OCI-LY1 (cell line): ENCODE measurements at regions not wholly inside any gene's neighbourhood (a gene's known extent, or its start where the extent isn't known, plus 50 kb on each side); places are given as distances from the start of the nearest gene placed in this dataset.

Source experiments
- H2AFZ ChIP-seq: fragments of 200-600 bp; sonication (generic), shearing (Covaris generic); 2 replicates; pipeline ENCODE4 v1.6.0; 2014; ENCODE audit warnings: antibody characterized with exemption, mild to moderate bottlenecking, low read length
- H3F3A ChIP-seq: fragments of 200-600 bp; sonication (generic), shearing (Covaris generic); 2 replicates; pipeline ENCODE4 v1.6.0; 2014; ENCODE audit warnings: mild to moderate bottlenecking, antibody characterized with exemption, low read length, moderate library complexity; ENCODE audit not compliant: insufficient read depth
- H3K27ac ChIP-seq: fragments of 200-600 bp; sonication (generic); 2 replicates; pipeline ENCODE4 v1.5.1; 2014; ENCODE audit warnings: low read length, mixed run types, mild to moderate bottlenecking, low read depth; ENCODE audit not compliant: poor library complexity, severe bottlenecking
- H3K27me3 ChIP-seq: fragments of 200-600 bp; sonication (generic); 2 replicates; pipeline ENCODE4 v1.6.0; 2014; ENCODE audit warnings: antibody characterized with exemption, mild to moderate bottlenecking, low read length, moderate library complexity; ENCODE audit not compliant: insufficient read depth
- H3K36me3 ChIP-seq: fragments of 200-600 bp; sonication (generic); 2 replicates; pipeline ENCODE4 v1.6.1; 2014; ENCODE audit warnings: mild to moderate bottlenecking, antibody characterized with exemption, low read length, moderate library complexity, mixed read lengths; ENCODE audit not compliant: insufficient read depth
- H3K4me1 ChIP-seq: fragments of 200-600 bp; sonication (generic); 2 replicates; pipeline ENCODE4 v1.5.1; 2014; ENCODE audit warnings: mild to moderate bottlenecking, low read length, moderate library complexity; ENCODE audit not compliant: insufficient read depth, severe bottlenecking
- H3K4me2 ChIP-seq: fragments of 200-600 bp; sonication (generic), shearing (Covaris generic); 2 replicates; pipeline ENCODE4 v1.6.1; 2014; ENCODE audit warnings: low read length
- H3K4me3 ChIP-seq: fragments of 200-600 bp; sonication (generic); 2 replicates; pipeline ENCODE4 v1.5.1; 2014; ENCODE audit warnings: low read length, low read depth, mild to moderate bottlenecking, mixed read lengths; ENCODE audit not compliant: poor library complexity, severe bottlenecking
- H3K79me2 ChIP-seq: fragments of 200-600 bp; shearing (Covaris generic); 2 replicates; pipeline ENCODE4 v1.6.1; 2016; ENCODE audit warnings: mixed run types, low read length, mixed read lengths; ENCODE audit not compliant: insufficient read depth
- H3K9ac ChIP-seq: fragments of 200-600 bp; sonication (generic), shearing (Covaris generic); 2 replicates; pipeline ENCODE4 v1.6.1; 2014; ENCODE audit warnings: mild to moderate bottlenecking, low read length, mixed read lengths
- H3K9me2 ChIP-seq: fragments of 200-600 bp; sonication (generic), shearing (Covaris generic); 2 replicates; pipeline ENCODE4 v1.6.1; 2014; ENCODE audit warnings: low read depth, mild to moderate bottlenecking, low read length, mixed read lengths
- H3K9me3 ChIP-seq: fragments of 200-600 bp; shearing (Covaris generic); 2 replicates; pipeline ENCODE4 v1.6.1; 2014; ENCODE audit warnings: low read length, mixed read lengths
- H4K20me1 ChIP-seq: fragments of 200-600 bp; sonication (generic), shearing (Covaris generic); 2 replicates; pipeline ENCODE4 v1.6.0; 2016; ENCODE audit warnings: mild to moderate bottlenecking, low read length; ENCODE audit not compliant: insufficient read depth
- EZH2 ChIP-seq: fragments of 200-600 bp; sonication (generic), shearing (Covaris generic); IDR thresholded peaks from 2 replicates; pipeline ENCODE4 v1.8.0; 2017; ENCODE audit warnings: borderline replicate concordance, mixed run types, mild to moderate bottlenecking, antibody characterized with exemption, low read length, moderate library complexity, mixed read lengths
- TF ChIP-seq, protein P1 (sequence below): fragments of 200-600 bp; sonication (generic), shearing (Covaris generic); IDR thresholded peaks from 2 replicates; pipeline ENCODE4 v1.5.1; 2017; ENCODE audit warnings: mild to moderate bottlenecking, antibody characterized with exemption, low read length, moderate library complexity, mixed read lengths

- H4K20me1 ChIP-seq, result no peaks in the 10 kb centered on the region
- no peaks in the 10 kb centered on the region for H3F3A ChIP-seq
- H3K9me2 ChIP-seq, result no peaks in the 10 kb centered on the region
- TF ChIP-seq, protein P1, sequence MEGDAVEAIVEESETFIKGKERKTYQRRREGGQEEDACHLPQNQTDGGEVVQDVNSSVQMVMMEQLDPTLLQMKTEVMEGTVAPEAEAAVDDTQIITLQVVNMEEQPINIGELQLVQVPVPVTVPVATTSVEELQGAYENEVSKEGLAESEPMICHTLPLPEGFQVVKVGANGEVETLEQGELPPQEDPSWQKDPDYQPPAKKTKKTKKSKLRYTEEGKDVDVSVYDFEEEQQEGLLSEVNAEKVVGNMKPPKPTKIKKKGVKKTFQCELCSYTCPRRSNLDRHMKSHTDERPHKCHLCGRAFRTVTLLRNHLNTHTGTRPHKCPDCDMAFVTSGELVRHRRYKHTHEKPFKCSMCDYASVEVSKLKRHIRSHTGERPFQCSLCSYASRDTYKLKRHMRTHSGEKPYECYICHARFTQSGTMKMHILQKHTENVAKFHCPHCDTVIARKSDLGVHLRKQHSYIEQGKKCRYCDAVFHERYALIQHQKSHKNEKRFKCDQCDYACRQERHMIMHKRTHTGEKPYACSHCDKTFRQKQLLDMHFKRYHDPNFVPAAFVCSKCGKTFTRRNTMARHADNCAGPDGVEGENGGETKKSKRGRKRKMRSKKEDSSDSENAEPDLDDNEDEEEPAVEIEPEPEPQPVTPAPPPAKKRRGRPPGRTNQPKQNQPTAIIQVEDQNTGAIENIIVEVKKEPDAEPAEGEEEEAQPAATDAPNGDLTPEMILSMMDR, result no peak
- no peak for TF ChIP-seq EZH2
- no peaks in the 10 kb centered on the region for H3K4me1 ChIP-seq
- no peak overlapping the region for H3K9ac ChIP-seq
- H3K79me2 ChIP-seq, result no peaks in the 10 kb centered on the region
- H3K4me3 ChIP-seq, result no peak overlapping the region
- no peak overlapping the region for H2AFZ ChIP-seq
- no peaks in the 10 kb centered on the region for H3K9me3 ChIP-seq
- H3K36me3 ChIP-seq, result no peaks in the 10 kb centered on the region
- H3K4me2 ChIP-seq, result no peak overlapping the region
- H3K27ac ChIP-seq, result no peak overlapping the region
- H3K27me3 ChIP-seq, result no peaks in the 10 kb centered on the region
Observed at GRCh38 chr15:93235926-93236780, 147.1 kb upstream of the RGMA start.

DNA sequence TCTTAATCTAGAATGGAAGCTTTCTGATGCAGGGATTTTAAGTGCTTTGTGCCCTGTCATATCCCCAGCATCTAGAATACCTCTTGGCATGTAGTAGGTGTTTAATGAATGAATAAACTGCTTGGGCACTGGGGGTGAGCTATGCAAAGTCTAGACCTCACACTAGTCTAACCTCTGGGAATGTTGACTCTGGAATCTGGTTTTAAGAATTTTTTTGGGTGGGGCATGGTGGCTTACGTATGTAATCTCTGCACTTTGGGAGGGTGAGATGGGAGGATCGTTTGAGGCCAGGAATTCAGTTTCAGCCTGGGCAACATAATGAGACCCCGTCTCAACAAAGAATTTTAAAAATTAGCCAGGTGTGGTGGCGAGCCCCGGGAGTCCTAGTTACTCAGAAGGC lies 146.3 kb upstream of the RGMA start:
- H4K20me1 ChIP-seq, result no peaks in the 10 kb centered on the region
- no peaks in the 10 kb centered on the region for H3K9me2 ChIP-seq
- no peaks in the 10 kb centered on the region for H3K79me2 ChIP-seq
- no peak overlapping the region for H3K4me3 ChIP-seq
- H3K9me3 ChIP-seq, result no peaks in the 10 kb centered on the region
- H3K36me3 ChIP-seq, result no peaks in the 10 kb centered on the region
- H3K27me3 ChIP-seq, result no peaks in the 10 kb centered on the region
- no peaks in the 10 kb centered on the region for H3K4me1 ChIP-seq
- H3K4me2 ChIP-seq, result no peak overlapping the region
- no peaks in the 10 kb centered on the region for H3F3A ChIP-seq
- TF ChIP-seq, protein P1, result no peak
- TF ChIP-seq EZH2, result no peak
- no peak overlapping the region for H2AFZ ChIP-seq
- H3K27ac ChIP-seq, result no peak overlapping the region
- H3K9ac ChIP-seq, result no peak overlapping the region

GRCh38 chr15:93233710-93234109 lies 144.7 kb upstream of the RGMA start:
- TF ChIP-seq, protein P1, result no peak
- no peak for TF ChIP-seq EZH2

More at GRCh38 chr15:93233710-93234109, 144.7 kb upstream of the RGMA start:
- Histone ChIP-seq H3K9ac (no peak overlapping the region), H3K9me2 (no peaks in the 10 kb centered on the region), H3K4me2 (no peak overlapping the region), H3K27ac (no peak overlapping the region), H3K4me3 (no peak overlapping the region), H3F3A (no peaks in the 10 kb centered on the region), H4K20me1 (no peaks in the 10 kb centered on the region), H3K79me2 (no peaks in the 10 kb centered on the region), H2AFZ (no peak overlapping the region), H3K4me1 (no peaks in the 10 kb centered on the region), H3K27me3 (no peaks in the 10 kb centered on the region), H3K36me3 (no peaks in the 10 kb centered on the region), H3K9me3 (no peaks in the 10 kb centered on the region)
